ENCODE measurements at regions not wholly inside any gene's neighbourhood (a gene's known extent, or its start where the extent isn't known, plus 50 kb on each side); places are given as distances from the start of the nearest gene placed in this dataset.
"Not testable (repeated sequence)": the region's sequence is repeated elsewhere in the genome, so short reads cannot be mapped to it uniquely, and the experiment has no call there.

DNA sequence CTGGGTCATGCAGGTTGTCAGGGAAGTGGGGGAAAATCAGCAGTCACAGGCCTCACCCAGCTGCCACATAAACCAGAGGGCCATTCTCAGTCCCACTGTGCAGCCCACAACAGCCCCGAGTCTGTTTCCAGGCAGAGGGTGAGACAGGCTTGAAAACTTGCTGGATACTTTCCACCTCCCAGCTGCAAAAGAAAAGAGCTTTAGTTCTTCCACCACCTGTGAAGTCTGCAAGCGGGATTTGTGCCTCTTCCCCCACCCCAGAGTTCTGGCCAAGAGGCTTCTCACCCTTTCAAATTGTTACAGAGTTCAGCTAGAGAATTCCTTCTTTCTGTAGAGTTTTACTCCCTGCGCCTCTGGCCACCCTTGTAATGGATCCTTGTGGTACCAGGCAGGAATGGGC, 115.5 kb upstream of the ZDHHC15 start:
- Histone ChIP-seq H3K4me3 (ENCODE audit: severe bottlenecking) (no peak overlapping the region), H3K27ac (ENCODE audit: poor library complexity, severe bottlenecking) (no peak overlapping the region), H3K36me3 (ENCODE audit: low read depth) (no peaks in the 10 kb centered on the region), H3K27me3 (ENCODE audit: insufficient read depth, poor library complexity, severe bottlenecking) (no peaks in the 10 kb centered on the region), H3K4me1 (ENCODE audit: insufficient read depth, poor library complexity, severe bottlenecking) (no peaks in the 10 kb centered on the region), H3K9me3 (ENCODE audit: severe bottlenecking) (no peaks in the 10 kb centered on the region)
- DNase-seq (ENCODE audit: low spot score) (no peak), ATAC-seq (ENCODE audit: low read depth) (no peak)
- TF ChIP-seq, protein P1, sequence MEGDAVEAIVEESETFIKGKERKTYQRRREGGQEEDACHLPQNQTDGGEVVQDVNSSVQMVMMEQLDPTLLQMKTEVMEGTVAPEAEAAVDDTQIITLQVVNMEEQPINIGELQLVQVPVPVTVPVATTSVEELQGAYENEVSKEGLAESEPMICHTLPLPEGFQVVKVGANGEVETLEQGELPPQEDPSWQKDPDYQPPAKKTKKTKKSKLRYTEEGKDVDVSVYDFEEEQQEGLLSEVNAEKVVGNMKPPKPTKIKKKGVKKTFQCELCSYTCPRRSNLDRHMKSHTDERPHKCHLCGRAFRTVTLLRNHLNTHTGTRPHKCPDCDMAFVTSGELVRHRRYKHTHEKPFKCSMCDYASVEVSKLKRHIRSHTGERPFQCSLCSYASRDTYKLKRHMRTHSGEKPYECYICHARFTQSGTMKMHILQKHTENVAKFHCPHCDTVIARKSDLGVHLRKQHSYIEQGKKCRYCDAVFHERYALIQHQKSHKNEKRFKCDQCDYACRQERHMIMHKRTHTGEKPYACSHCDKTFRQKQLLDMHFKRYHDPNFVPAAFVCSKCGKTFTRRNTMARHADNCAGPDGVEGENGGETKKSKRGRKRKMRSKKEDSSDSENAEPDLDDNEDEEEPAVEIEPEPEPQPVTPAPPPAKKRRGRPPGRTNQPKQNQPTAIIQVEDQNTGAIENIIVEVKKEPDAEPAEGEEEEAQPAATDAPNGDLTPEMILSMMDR (IDR thresholded peaks at IDR 0.05; ENCODE audit: poor library complexity, severe bottlenecking) = no peak

GRCh38 chrX:75625232-75625631, 102.4 kb upstream of the ZDHHC15 start:
- H3K36me3 ChIP-seq (ENCODE audit: low read depth) = no peaks in the 10 kb centered on the region
- no peaks in the 10 kb centered on the region for H3K9me3 ChIP-seq (ENCODE audit: severe bottlenecking)
- TF ChIP-seq, protein P1 (IDR thresholded peaks at IDR 0.05; ENCODE audit: poor library complexity, severe bottlenecking) = no peak
- ATAC-seq (ENCODE audit: low read depth) = no peak
- H3K27me3 ChIP-seq (ENCODE audit: insufficient read depth, poor library complexity, severe bottlenecking) = no peaks in the 10 kb centered on the region
- DNase-seq (ENCODE audit: low spot score) = no peak
- H3K27ac ChIP-seq (ENCODE audit: poor library complexity, severe bottlenecking) = no peak overlapping the region
- H3K4me3 ChIP-seq (ENCODE audit: severe bottlenecking) = no peak overlapping the region
- no peaks in the 10 kb centered on the region for H3K4me1 ChIP-seq (ENCODE audit: insufficient read depth, poor library complexity, severe bottlenecking)

DNA sequence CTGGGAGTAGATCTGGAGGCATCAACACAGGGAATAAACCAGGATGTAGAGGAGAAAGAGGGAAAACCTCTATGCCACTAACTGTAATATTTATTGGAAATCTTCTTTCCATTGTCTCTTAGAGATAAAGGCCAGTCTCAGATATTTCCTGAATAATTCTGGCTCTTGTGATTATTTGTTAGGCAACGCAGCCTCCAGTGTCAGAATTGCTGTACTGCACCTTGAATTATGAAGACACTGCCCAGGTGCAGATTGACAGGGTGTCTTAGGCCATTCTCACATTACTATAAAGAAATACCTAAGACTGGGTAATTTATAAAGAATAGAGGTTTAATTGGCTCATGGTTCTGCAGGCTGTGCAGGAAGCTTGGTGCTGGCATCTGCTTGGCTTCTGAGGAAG, 100.7 kb upstream of the ZDHHC15 start:
- no peak for ATAC-seq (ENCODE audit: low read depth)
- TF ChIP-seq, protein P1 (IDR thresholded peaks at IDR 0.05; ENCODE audit: poor library complexity, severe bottlenecking) = no peak
- Histone ChIP-seq H3K27ac (ENCODE audit: poor library complexity, severe bottlenecking) (no peak overlapping the region), H3K36me3 (ENCODE audit: low read depth) (no peaks in the 10 kb centered on the region), H3K9me3 (ENCODE audit: severe bottlenecking) (no peaks in the 10 kb centered on the region), H3K4me1 (ENCODE audit: insufficient read depth, poor library complexity, severe bottlenecking) (no peaks in the 10 kb centered on the region), H3K27me3 (ENCODE audit: insufficient read depth, poor library complexity, severe bottlenecking) (no peaks in the 10 kb centered on the region), H3K4me3 (ENCODE audit: severe bottlenecking) (no peak overlapping the region)
- DNase-seq (ENCODE audit: low spot score) = no peak

- ATAC-seq (ENCODE audit: low read depth) (no peak), DNase-seq (ENCODE audit: low spot score) (no peak)
- Histone ChIP-seq H3K4me1 (ENCODE audit: insufficient read depth, poor library complexity, severe bottlenecking) (no peaks in the 10 kb centered on the region), H3K27ac (ENCODE audit: poor library complexity, severe bottlenecking) (no peak overlapping the region), H3K36me3 (ENCODE audit: low read depth) (no peaks in the 10 kb centered on the region), H3K9me3 (ENCODE audit: severe bottlenecking) (no peaks in the 10 kb centered on the region), H3K27me3 (ENCODE audit: insufficient read depth, poor library complexity, severe bottlenecking) (no peaks in the 10 kb centered on the region), H3K4me3 (ENCODE audit: severe bottlenecking) (no peak overlapping the region)
- TF ChIP-seq, protein P1 (IDR thresholded peaks at IDR 0.05; ENCODE audit: poor library complexity, severe bottlenecking) = no peak
Observed at GRCh38 chrX:75609406-75609805, 86.6 kb upstream of the ZDHHC15 start.

- no peak for DNase-seq (ENCODE audit: low spot score)
- no peaks in the 10 kb centered on the region for H3K4me1 ChIP-seq (ENCODE audit: insufficient read depth, poor library complexity, severe bottlenecking)
- no peaks in the 10 kb centered on the region for H3K9me3 ChIP-seq (ENCODE audit: severe bottlenecking)
- no peak for ATAC-seq (ENCODE audit: low read depth)
- H3K27ac ChIP-seq (ENCODE audit: poor library complexity, severe bottlenecking) = no peak overlapping the region
- TF ChIP-seq, protein P1 (IDR thresholded peaks at IDR 0.05; ENCODE audit: poor library complexity, severe bottlenecking) = peak; percentile 48
- no peak overlapping the region for H3K4me3 ChIP-seq (ENCODE audit: severe bottlenecking)
- H3K36me3 ChIP-seq (ENCODE audit: low read depth) = no peaks in the 10 kb centered on the region
- no peaks in the 10 kb centered on the region for H3K27me3 ChIP-seq (ENCODE audit: insufficient read depth, poor library complexity, severe bottlenecking)
Observed at GRCh38 chrX:75603833-75604232, 81.0 kb upstream of the ZDHHC15 start.

GRCh38 chrX:75602022-75602421, 79.2 kb upstream of the ZDHHC15 start:
- not testable (repeated sequence) for H3K9me3 ChIP-seq (ENCODE audit: severe bottlenecking); ATAC-seq (ENCODE audit: low read depth); H3K36me3 ChIP-seq (ENCODE audit: low read depth); H3K27me3 ChIP-seq (ENCODE audit: insufficient read depth, poor library complexity, severe bottlenecking); H3K4me3 ChIP-seq (ENCODE audit: severe bottlenecking); DNase-seq (ENCODE audit: low spot score); H3K4me1 ChIP-seq (ENCODE audit: insufficient read depth, poor library complexity, severe bottlenecking); H3K27ac ChIP-seq (ENCODE audit: poor library complexity, severe bottlenecking)
